Cerebellar cortex (tissue), 1 donor: ENCODE measurements at regions not wholly inside any gene's neighbourhood (a gene's known extent, or its start where the extent isn't known, plus 50 kb on each side); places are given as distances from the start of the nearest gene placed in this dataset.
"Not testable (repeated sequence)": the region's sequence is repeated elsewhere in the genome, so short reads cannot be mapped to it uniquely, and the experiment has no call there.

Experiments used
- DNase-seq: peaks from one replicate; pipeline ENCODE4 v3.0.0-alpha.2; 2015; ENCODE audit warnings: low spot score

DNA sequence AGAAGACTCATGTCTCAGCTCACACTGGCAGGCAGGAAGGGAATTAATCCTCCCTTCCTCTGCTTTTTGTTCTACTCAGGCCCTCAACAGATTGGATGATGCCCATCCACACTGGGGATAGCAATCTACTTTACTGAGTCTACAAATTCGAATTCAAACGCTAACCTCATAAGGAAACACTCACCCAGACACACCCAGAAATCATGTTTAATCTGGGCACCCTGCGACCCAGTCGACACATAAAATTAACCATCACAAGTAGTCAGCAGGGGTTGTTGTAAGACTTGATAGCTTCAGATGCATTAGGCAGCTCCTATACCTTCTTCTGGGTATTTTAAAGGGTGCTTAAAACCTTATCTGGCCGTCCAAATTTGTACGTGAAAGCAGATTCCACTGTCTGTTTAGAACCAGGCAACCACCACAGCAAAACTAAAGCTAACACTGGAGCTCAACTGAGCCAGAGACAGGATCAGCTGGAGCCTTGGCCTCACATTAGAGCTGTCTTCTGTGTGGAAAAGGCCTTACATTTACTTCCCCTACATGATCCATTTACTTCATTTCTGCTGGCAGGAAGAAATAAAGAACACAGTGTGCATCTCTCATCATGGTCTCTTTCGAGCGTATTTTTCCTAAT lies 407.3 kb upstream of the PPP2R3A start:
- no peak for DNase-seq

DNA sequence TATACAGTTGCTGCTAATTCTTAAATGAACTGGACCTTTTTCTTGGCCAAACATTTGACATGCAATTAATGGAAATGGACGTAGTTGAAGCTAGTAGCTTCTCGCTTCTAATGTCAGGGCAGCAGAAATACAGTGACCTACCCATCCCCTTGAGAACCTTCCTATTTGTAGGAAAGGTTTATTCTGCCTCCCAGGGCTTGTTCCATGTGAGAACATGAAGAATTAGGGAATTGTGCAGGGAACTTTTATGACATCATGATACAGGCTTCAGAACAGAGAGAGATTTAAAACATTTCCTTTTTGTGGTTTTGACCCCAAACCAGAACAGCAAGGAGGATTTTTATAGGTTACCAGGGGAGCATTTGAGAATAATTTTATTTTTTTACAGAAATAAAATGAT lies 406.6 kb upstream of the PPP2R3A start:
- DNase-seq: no peak

DNA sequence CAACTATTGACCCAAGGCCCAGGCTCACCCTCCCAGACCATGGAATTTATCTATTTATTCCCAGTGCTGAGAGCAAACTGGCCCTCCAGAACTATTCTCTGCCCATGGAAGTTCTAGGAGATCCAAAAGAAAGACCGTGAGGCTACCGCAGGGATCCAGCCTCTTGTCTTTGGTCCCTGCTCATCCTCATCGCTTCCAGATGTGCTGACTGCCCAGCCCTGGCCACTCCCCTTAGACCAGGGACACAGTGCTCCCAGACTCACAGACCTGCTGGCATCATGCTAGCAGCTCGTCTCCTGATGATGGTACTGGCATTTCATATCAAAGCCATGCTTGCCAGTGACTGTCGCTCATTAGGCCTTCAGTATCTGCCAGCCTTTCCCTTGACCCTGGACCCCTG lies 405.7 kb upstream of the PPP2R3A start:
- no peak for DNase-seq

- no peak for DNase-seq
Measured at GRCh38 chr3:135560847-135561246, 404.7 kb upstream of the PPP2R3A start.

- peak; percentile 83 for DNase-seq
Measured at GRCh38 chr3:135564696-135565095, 400.8 kb upstream of the PPP2R3A start.

DNA sequence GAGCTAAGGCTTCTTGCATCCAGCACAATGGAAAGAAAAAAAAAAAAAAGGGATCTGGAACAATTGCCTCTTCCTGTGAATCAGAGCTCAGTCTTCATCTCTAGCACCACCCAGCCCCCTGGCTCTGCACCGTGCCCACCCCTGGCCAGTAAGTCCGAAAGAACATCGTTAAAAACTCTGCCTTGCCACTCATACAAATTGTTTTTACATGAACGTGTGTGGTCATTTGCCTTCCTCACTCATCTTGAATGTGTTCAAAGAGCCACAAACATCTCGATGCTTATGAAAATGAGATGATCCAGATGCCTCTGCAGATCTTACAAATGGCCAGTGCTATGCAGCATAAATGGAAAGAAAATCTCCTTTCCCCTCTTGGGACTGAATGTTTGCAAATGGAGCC lies 400.0 kb upstream of the PPP2R3A start:
- no peak for DNase-seq

- DNase-seq: no peak
Measured at GRCh38 chr3:135567223-135567622, 398.3 kb upstream of the PPP2R3A start.

DNA sequence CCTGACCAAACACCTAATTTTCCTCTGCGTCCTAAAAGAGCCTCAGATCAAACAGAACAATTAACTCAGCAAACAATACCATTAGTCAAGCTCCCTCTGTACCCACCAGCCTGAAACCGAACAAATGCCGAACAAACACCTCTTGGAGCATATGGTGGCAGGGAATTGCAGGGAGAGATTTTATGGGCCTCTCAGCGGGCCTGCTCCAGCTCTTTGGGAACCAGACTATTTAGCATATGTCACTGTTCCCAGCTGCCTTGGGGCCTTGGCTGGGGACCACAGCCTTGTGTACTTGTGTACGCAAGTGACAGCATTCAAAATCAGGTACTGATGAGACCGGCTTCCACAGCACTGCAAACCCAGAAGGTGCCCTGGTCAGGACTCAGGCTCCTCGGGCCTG lies 388.8 kb upstream of the PPP2R3A start:
- peak; percentile 83 for DNase-seq

DNA sequence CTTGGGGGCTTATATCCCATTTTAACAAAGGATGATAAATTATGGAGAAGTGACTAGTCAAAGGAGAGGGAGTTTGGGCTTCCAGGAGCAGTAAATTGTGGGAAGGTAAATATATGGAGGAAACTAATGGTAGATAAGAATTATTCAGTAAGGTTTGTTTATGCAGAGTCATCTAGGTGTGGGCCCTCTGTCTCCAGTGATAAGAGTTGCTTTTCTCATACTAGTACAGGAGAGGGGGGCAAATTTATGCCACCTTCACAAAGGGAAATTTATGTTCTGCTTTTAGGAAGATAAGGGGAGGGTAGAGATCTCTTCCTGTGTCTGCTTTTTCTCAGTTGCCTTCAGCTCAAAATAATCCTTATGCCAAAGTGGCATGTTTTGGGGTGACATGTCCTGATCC lies 383.7 kb upstream of the PPP2R3A start:
- DNase-seq: no peak

DNA sequence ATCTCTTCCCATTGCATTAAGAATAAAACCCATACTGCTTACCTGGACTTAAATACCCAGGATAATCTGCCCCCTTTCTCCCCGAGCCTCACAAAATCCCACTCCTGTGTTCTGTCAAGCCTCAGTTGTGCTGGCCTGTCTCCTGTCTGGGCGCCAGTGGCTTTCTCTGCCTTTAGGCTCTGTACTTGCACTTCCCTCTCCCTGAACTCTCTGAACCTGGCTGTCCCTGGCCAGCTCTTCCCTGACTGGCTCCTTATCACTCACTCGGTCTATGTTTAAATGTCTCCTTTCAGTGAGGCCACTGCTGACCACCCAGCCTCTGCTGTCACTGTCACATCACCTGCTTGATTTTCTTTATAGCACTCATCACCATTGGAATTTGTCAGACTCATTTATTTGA lies 382.7 kb upstream of the PPP2R3A start:
- no peak for DNase-seq

- DNase-seq: no peak
Measured at GRCh38 chr3:135596563-135596962, 369.0 kb upstream of the PPP2R3A start.

DNA sequence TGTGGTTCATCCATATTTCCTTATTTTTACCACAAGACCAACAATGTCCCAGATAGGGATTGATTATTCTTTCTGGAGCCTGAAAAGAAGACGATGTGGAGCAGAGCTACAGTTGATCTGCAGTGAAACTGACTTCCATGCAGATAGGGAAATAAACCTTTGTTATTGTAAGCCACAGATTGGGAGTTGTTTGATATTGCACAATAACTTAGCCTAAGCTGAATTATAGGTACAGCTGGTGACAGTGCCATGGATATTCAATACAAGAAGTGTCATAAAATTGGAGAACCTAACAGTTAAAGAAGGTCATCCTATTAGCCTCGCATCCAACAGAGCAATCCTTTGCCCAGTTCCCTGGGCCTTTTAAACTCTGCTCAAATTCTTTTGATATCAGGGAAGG lies 367.7 kb upstream of the PPP2R3A start:
- DNase-seq: no peak

DNA sequence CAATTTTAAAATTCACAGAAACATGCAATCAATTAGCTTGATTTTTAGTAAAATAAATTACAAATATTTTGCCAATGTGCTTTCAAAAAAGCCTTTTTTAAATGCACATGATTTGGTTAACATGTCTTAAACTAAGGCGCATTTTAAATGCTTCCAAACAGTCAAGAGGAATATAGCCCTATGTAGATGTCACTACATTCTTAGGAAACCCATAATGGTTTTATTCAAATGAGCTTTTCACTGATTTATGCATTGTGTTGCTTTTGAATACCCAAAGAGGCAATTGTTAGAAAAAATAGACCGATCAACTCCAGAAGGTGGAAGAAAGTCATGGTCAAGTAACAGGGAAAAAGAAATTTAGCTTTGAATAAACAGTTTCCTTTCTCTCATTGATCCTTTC lies 366.9 kb upstream of the PPP2R3A start:
- no peak for DNase-seq

DNA sequence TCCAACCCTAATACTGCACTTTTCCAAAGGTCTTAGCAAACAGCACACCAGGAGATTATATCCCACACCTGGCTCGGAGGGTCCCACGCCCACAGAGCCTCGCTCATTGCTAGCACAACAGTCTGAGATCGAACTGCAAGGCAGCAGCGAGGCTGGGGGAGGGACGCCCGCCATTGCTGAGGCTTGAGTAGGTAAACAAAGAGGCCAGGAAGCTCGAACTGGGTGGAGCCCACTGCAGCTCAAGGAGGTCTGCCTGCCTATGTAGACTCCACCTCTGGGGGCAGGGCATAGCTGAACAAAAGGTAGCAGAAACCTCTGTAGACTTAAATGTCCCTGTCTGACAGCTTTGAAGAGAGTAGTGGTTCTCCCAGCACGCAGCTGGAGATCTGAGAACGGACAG lies 361.0 kb upstream of the PPP2R3A start:
- DNase-seq: not testable (repeated sequence)

DNA sequence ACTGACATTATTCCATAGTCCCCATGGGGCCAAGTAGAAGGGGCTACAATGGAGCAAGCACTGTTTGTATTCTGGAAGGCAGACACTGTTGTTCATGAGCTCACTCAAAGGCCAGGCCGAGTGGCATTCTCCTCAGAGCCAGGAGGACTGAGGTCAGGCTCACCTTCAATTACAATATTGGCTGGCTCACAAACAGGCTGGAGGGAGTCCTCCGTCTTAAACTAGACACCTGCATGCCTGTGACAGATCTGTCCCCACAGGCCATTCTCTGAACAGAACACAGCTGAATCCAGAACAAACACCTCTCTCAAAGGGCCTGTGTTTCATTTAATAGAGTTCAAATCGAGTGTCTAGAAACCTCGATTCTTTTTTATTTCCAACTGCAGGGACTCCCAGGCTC lies 347.4 kb upstream of the PPP2R3A start:
- peak; percentile 16 for DNase-seq

- DNase-seq: no peak
Measured at GRCh38 chr3:135621184-135621920, 344.2 kb upstream of the PPP2R3A start.

DNA sequence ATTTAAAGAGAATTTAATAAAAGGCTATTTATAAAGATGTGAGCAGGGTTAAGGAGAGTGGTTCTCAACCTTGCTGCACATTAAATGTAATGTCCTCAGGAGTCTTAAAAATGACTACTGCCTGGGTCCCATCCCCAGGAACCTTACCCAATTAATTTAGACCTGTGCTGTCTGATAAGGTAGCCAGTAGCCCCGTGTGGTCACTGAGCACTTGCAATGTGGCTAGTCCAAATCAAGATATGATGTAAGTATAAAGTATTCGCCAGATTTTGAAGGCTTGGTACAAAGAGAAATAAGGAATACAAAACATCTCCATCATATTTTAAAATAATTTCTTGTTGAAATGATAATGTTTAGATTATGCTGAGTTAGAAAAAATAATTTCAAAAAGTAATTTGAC lies 343.3 kb upstream of the PPP2R3A start:
- no peak for DNase-seq

- DNase-seq: no peak
Measured at GRCh38 chr3:135622656-135623055, 342.9 kb upstream of the PPP2R3A start.

GRCh38 chr3:135623558-135623957 lies 342.0 kb upstream of the PPP2R3A start:
- DNase-seq: no peak

DNA sequence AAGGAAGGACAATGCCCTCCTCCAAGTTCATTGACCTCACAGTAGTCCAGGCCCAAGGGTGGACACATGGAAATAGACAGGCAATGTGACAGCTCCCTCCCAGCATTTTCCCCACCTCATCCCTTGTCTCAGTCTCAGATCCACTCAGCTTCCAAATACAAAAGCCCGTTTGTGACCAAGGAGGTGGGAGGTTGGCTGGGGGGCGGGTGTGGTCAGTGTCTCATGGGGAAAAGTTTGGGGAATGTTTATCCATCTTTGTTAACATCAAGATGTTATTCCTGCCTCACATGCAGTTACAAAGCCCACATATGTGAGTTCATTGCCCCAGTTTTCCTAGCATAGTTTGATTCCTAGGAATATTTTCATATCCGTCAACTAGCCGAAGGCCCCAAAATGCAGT lies 338.5 kb upstream of the PPP2R3A start:
- DNase-seq: no peak

DNA sequence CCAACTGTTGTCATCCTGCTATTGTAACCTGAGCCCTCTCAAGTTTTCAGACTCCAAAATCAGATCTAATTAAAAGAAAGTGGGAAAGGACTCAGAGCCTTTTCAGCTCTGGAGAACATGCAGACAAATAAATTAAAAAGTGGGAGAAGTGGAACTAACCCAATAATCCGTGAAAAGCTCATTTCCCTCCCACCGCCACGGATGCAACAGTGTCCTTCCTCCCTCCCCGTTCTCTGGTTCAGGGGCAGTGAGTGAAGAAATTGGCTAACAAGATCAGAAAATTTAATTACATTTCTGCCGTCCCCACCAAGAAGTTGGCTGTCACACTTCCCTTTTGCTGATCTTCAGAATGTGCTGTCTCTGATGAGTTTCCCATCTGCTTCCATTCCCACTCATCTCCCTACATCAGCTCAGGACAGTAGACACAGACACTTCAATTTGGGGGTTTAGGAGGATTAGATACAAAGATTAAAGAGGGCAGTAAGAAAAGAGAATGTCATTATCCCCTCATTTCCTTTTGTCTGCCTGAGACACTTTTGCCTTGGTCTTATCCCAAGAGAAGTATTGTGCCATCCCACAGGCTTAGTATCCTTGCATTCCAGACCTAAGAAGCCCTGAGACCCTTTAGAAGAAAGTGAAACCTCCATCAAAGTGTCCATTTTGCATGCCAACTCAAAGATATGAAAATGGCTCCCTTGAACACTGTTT lies 335.7 kb upstream of the PPP2R3A start:
- no peak for DNase-seq

- DNase-seq: no peak
Measured at GRCh38 chr3:135632556-135633065, 332.9 kb upstream of the PPP2R3A start.

DNA sequence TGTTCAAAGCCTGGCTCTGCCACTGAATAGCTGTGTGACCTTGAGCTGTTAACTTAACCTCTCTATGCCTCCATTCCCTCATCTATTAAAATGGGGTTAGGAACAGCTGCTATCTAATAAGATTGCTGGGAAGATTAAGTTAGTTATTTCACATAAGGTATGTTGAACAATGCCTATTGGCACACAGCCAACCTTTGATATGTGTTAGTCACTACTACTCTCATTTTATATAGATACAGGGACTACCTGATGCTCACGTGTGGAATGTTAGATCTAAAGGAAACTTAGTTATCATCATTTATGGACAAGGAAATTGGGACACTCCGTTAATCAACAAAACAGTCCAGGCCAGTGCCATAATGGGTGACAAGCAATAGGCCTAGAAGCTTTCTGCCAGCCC lies 332.4 kb upstream of the PPP2R3A start:
- DNase-seq: no peak
